ENCODE measurements at regions not wholly inside any gene's neighbourhood (a gene's known extent, or its start where the extent isn't known, plus 50 kb on each side); places are given as distances from the start of the nearest gene placed in this dataset.

- no peaks in the 10 kb centered on the region for H3K36me3 ChIP-seq (ENCODE audit: control insufficient read depth, insufficient read depth, low read length)
- H3K27me3 ChIP-seq (ENCODE audit: control insufficient read depth, insufficient read depth, low read length): no peaks in the 10 kb centered on the region
- ATAC-seq: no peak
- H3K27ac ChIP-seq (ENCODE audit: low read length): no peak overlapping the region
- no peak overlapping the region for H3K4me3 Mint-ChIP-seq
- H3K4me3 ChIP-seq (ENCODE audit: low read length): no peak overlapping the region
- H3K27me3 Mint-ChIP-seq (ENCODE audit: low read depth in 2 of 2): no peaks in the 10 kb centered on the region
- DNase-seq: no peak
- H3K4me1 ChIP-seq (ENCODE audit: control insufficient read depth, insufficient read depth, low read length): no peaks in the 10 kb centered on the region
- no peak for TF ChIP-seq CTCF (IDR thresholded peaks at IDR 0.05)
- no peaks in the 10 kb centered on the region for H3K9me3 ChIP-seq (ENCODE audit: control insufficient read depth, insufficient read depth, low read length)
- peaks cover 11 to 15% of the 10 kb centered on the region in 2 donors for H3K9me3 Mint-ChIP-seq
- no peaks in the 10 kb centered on the region for H3K36me3 Mint-ChIP-seq
- no peak overlapping the region for H3K27ac Mint-ChIP-seq
- no peaks in the 10 kb centered on the region for H3K4me1 Mint-ChIP-seq
- intact Hi-C loops (cut with micrococcal nuclease): no loop called here
- WGBS (ENCODE audit: insufficient coverage): 83% methylated on average over 2 of the region's 2 CpGs
Observed at GRCh38 chr5:116970318-116970717, 395.7 kb upstream of the SEMA6A start.

GRCh38 chr5:116964438-116964837, 389.8 kb upstream of the SEMA6A start:
- Mint-ChIP-seq H3K9me3 (peaks cover 3 to 8% of the 10 kb centered on the region in 2 donors), H3K27me3 (ENCODE audit: low read depth in 2 of 2) (no peaks in the 10 kb centered on the region), H3K36me3 (no peaks in the 10 kb centered on the region), H3K4me3 (no peak overlapping the region), H3K4me1 (no peaks in the 10 kb centered on the region), H3K27ac (no peak overlapping the region)
- Histone ChIP-seq H3K27me3 (ENCODE audit: control insufficient read depth, insufficient read depth, low read length) (no peaks in the 10 kb centered on the region), H3K4me3 (ENCODE audit: low read length) (no peak overlapping the region), H3K9me3 (ENCODE audit: control insufficient read depth, insufficient read depth, low read length) (no peaks in the 10 kb centered on the region), H3K36me3 (ENCODE audit: control insufficient read depth, insufficient read depth, low read length) (no peaks in the 10 kb centered on the region), H3K27ac (ENCODE audit: low read length) (no peak overlapping the region), H3K4me1 (ENCODE audit: control insufficient read depth, insufficient read depth, low read length) (no peaks in the 10 kb centered on the region)
- no peak for ATAC-seq
- DNase-seq: no peak
- intact Hi-C loops (cut with micrococcal nuclease): no loop called here
- TF ChIP-seq CTCF (IDR thresholded peaks at IDR 0.05): no peak
- 97% methylated on average over 3 of the region's 5 CpGs for WGBS (ENCODE audit: insufficient coverage)

GRCh38 chr5:116961021-116961420, 386.4 kb upstream of the SEMA6A start:
- Mint-ChIP-seq H3K4me1 (no peaks in the 10 kb centered on the region), H3K9me3 (peaks cover 0 to 4% of the 10 kb centered on the region in 2 donors), H3K36me3 (no peaks in the 10 kb centered on the region), H3K4me3 (no peak overlapping the region), H3K27me3 (ENCODE audit: low read depth in 2 of 2) (no peaks in the 10 kb centered on the region), H3K27ac (no peak overlapping the region)
- 89% methylated on average over 1 of the region's 4 CpGs for WGBS (ENCODE audit: insufficient coverage)
- no peaks in the 10 kb centered on the region for H3K4me1 ChIP-seq (ENCODE audit: control insufficient read depth, insufficient read depth, low read length)
- DNase-seq (no peak), ATAC-seq (no peak)
- intact Hi-C loops (cut with micrococcal nuclease): no loop called here
- no peak overlapping the region for H3K4me3 ChIP-seq (ENCODE audit: low read length)
- no peak for TF ChIP-seq CTCF (IDR thresholded peaks at IDR 0.05)
- H3K27me3 ChIP-seq (ENCODE audit: control insufficient read depth, insufficient read depth, low read length): no peaks in the 10 kb centered on the region
- H3K9me3 ChIP-seq (ENCODE audit: control insufficient read depth, insufficient read depth, low read length): no peaks in the 10 kb centered on the region
- H3K27ac ChIP-seq (ENCODE audit: low read length): no peak overlapping the region
- H3K36me3 ChIP-seq (ENCODE audit: control insufficient read depth, insufficient read depth, low read length): no peaks in the 10 kb centered on the region

- ATAC-seq: no peak
- Mint-ChIP-seq H3K27ac (no peak overlapping the region), H3K36me3 (no peaks in the 10 kb centered on the region), H3K9me3 (peaks cover 0 to 5% of the 10 kb centered on the region in 2 donors), H3K27me3 (ENCODE audit: low read depth in 2 of 2) (no peaks in the 10 kb centered on the region), H3K4me3 (no peak overlapping the region), H3K4me1 (no peaks in the 10 kb centered on the region)
- no peaks in the 10 kb centered on the region for H3K9me3 ChIP-seq (ENCODE audit: control insufficient read depth, insufficient read depth, low read length)
- intact Hi-C loops (cut with micrococcal nuclease): no loop called here
- H3K4me1 ChIP-seq (ENCODE audit: control insufficient read depth, insufficient read depth, low read length): no peaks in the 10 kb centered on the region
- no peaks in the 10 kb centered on the region for H3K36me3 ChIP-seq (ENCODE audit: control insufficient read depth, insufficient read depth, low read length)
- WGBS (ENCODE audit: insufficient coverage): 100% methylated on average over 1 of the region's 1 CpG
- H3K27me3 ChIP-seq (ENCODE audit: control insufficient read depth, insufficient read depth, low read length): no peaks in the 10 kb centered on the region
- TF ChIP-seq CTCF (IDR thresholded peaks at IDR 0.05): no peak
- no peak for DNase-seq
- H3K4me3 ChIP-seq (ENCODE audit: low read length): no peak overlapping the region
- H3K27ac ChIP-seq (ENCODE audit: low read length): no peak overlapping the region
Observed at GRCh38 chr5:116959843-116960242, 385.2 kb upstream of the SEMA6A start.
